MG63 (cell line): ENCODE measurements at regions not wholly inside any gene's neighbourhood (a gene's known extent, or its start where the extent isn't known, plus 50 kb on each side); places are given as distances from the start of the nearest gene placed in this dataset.
A peak's percentile ranks its signal among the peaks of the same experiment; 100 is the strongest.

Experiments used
- DNase-seq: peaks from one replicate; pipeline ENCODE4 v3.0.0-alpha.2; 2020
- H3K27me3 ChIP-seq: fragments of 250-450 bp; sonication (Bioruptor Pico); 2 replicates; pipeline ENCODE4 v1.5.1; 2020; ENCODE audit warnings: mild to moderate bottlenecking, moderate library complexity
- H3K36me3 ChIP-seq: fragments of 250-450 bp; sonication (Bioruptor Pico); 2 replicates; pipeline ENCODE4 v1.5.1; 2020; ENCODE audit warnings: mild to moderate bottlenecking, moderate library complexity
- H3K4me3 ChIP-seq: fragments of 250-450 bp; sonication (Bioruptor Pico); 2 replicates; pipeline ENCODE4 v1.5.1; 2020; ENCODE audit warnings: mild to moderate bottlenecking, moderate library complexity
- H3K9me3 ChIP-seq: fragments of 250-450 bp; sonication (Bioruptor Pico); 2 replicates; pipeline ENCODE4 v1.5.1; 2020; ENCODE audit warnings: mild to moderate bottlenecking, moderate library complexity

GRCh38 chr10:27599546-27599945 lies 95.4 kb downstream of the RAB18 start:
- no peaks in the 10 kb centered on the region for H3K9me3 ChIP-seq
- DNase-seq = no peak
- no peaks in the 10 kb centered on the region for H3K36me3 ChIP-seq
- H3K4me3 ChIP-seq = no peak overlapping the region
- H3K27me3 ChIP-seq = no peaks in the 10 kb centered on the region

DNA sequence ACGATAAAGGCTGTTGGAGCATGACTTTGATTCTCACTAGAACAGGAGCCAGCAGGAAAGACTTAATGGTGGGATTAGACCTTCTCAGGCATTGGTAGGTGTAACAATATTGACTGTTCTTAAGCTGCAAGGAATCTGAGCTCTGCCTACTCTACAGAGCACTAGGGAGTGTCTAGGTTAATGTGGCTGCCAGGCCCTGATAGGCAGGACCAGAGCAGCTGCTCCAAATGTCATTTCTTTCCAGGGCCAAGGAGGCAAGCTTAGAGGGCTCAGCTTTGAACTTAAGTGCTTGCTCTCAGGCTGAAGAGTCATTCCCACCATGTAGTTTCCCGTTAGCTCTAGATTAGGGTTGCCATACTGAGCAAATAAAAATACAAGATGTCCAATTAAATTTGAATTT lies 96.8 kb downstream of the RAB18 start:
- no peak for DNase-seq
- H3K27me3 ChIP-seq = no peaks in the 10 kb centered on the region
- no peak overlapping the region for H3K4me3 ChIP-seq
- H3K36me3 ChIP-seq = no peaks in the 10 kb centered on the region
- H3K9me3 ChIP-seq = no peaks in the 10 kb centered on the region

DNA sequence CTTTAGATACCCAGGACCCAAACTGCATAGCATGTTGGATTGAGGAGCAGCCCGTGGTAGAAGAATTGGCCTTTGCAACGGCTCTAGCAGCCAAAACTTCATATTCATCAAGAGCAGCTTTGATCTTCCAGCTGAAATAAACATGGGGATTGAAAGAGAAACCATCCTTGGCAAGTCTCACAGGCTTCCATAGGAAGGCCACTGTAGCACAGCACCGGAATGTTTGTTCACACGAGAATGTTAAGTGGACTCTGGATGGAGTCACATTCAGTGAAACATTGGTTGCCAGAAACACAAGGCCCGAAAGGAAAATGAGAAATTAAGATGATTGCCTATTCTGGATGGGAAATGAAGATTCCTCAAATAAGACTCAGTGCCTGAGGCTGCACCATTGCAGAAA lies 97.4 kb downstream of the RAB18 start:
- Histone ChIP-seq H3K4me3 (no peak overlapping the region), H3K36me3 (no peaks in the 10 kb centered on the region), H3K27me3 (no peaks in the 10 kb centered on the region), H3K9me3 (no peaks in the 10 kb centered on the region)
- DNase-seq = peak; percentile 21

DNA sequence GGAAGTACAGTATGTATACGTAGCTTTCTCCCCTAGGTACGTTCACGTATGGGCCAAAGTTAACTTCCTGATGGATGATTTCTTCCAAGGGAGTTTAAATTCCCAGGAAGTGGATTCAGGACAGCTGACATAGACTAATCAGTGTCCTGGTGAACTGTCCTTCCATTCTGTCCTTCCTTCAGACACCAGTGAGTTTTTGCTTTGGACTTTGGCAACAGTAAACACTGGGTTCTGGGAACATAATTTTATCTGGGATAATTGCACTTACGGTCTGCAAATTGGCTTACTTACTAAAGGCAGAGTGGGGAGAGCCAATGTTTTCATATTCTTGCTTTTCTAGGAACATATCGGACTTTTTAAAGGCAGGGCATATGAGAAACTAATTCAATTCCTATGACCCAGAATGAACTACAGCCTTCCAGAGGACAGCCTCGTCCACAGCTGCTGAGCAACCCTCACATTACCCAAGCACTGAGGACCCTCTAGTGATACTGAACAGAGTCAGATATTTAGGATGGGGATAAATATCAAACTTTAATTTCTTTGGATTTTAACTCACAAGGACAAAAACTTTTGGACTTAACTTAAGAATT lies 97.9 kb downstream of the RAB18 start:
- no peak overlapping the region for H3K4me3 ChIP-seq
- no peaks in the 10 kb centered on the region for H3K36me3 ChIP-seq
- H3K27me3 ChIP-seq = no peaks in the 10 kb centered on the region
- H3K9me3 ChIP-seq = no peaks in the 10 kb centered on the region
- DNase-seq = no peak

- Histone ChIP-seq H3K36me3 (no peaks in the 10 kb centered on the region), H3K4me3 (no peak overlapping the region), H3K9me3 (no peaks in the 10 kb centered on the region), H3K27me3 (no peaks in the 10 kb centered on the region)
- DNase-seq = no peak
Observed at GRCh38 chr10:27603104-27603503, 99.0 kb downstream of the RAB18 start.

DNA sequence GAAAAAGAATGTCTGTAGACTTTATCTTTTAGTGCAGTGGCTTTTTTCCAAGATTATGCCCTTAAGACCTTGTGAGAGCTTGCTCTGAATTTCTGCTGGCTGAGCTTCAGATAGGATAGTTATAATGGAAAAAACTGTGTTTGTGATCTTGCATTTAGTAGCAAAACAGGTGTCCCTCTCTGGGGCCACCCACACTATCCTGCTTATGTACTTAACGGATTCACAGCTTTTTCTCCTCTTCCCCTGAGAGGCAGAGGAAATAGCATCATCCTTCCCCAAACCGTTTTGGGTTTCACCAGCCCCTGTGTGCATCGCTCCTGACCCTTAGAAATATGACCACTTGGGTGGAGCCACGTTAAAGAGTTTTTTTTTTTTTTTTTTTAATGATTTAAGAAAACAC lies 101.2 kb downstream of the RAB18 start:
- no peak for DNase-seq
- Histone ChIP-seq H3K27me3 (no peaks in the 10 kb centered on the region), H3K36me3 (no peaks in the 10 kb centered on the region), H3K9me3 (no peaks in the 10 kb centered on the region), H3K4me3 (no peak overlapping the region)

- Histone ChIP-seq H3K9me3 (no peaks in the 10 kb centered on the region), H3K4me3 (no peak overlapping the region), H3K27me3 (no peaks in the 10 kb centered on the region), H3K36me3 (no peaks in the 10 kb centered on the region)
- no peak for DNase-seq
Observed at GRCh38 chr10:27607591-27607990, 103.5 kb downstream of the RAB18 start.

GRCh38 chr10:27611236-27611635 lies 107.1 kb downstream of the RAB18 start:
- H3K27me3 ChIP-seq = no peaks in the 10 kb centered on the region
- no peaks in the 10 kb centered on the region for H3K36me3 ChIP-seq
- H3K9me3 ChIP-seq = no peaks in the 10 kb centered on the region
- H3K4me3 ChIP-seq = no peak overlapping the region
- no peak for DNase-seq

GRCh38 chr10:27611744-27612550 lies 107.8 kb downstream of the RAB18 start:
- DNase-seq = no peak
- no peaks in the 10 kb centered on the region for H3K36me3 ChIP-seq
- no peaks in the 10 kb centered on the region for H3K9me3 ChIP-seq
- no peaks in the 10 kb centered on the region for H3K27me3 ChIP-seq
- H3K4me3 ChIP-seq = no peak overlapping the region

- no peaks in the 10 kb centered on the region for H3K9me3 ChIP-seq
- H3K36me3 ChIP-seq = no peaks in the 10 kb centered on the region
- H3K27me3 ChIP-seq = no peaks in the 10 kb centered on the region
- H3K4me3 ChIP-seq = no peak overlapping the region
- no peak for DNase-seq
Observed at GRCh38 chr10:27612551-27613035, 108.5 kb downstream of the RAB18 start.

DNA sequence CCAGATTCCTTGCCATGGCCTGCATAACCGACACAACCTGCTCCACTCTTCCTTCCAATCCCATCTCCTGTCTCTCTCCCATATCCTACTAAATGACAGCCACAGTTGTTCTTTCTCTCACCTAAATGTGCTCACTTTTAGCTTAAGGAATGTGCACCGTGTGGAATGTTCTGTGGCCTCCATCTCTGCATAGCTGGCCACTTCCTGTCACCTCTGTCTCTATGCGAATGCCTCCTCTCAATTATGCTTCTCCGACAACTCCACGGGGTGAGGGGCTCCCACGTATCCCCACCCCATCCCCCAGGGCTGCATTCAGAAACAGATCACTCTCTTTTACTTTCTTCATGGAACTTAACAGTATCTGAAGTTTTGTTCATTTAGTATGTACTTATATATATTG lies 110.7 kb downstream of the RAB18 start:
- no peaks in the 10 kb centered on the region for H3K27me3 ChIP-seq
- H3K4me3 ChIP-seq = no peak overlapping the region
- no peak for DNase-seq
- no peaks in the 10 kb centered on the region for H3K36me3 ChIP-seq
- H3K9me3 ChIP-seq = no peaks in the 10 kb centered on the region

DNA sequence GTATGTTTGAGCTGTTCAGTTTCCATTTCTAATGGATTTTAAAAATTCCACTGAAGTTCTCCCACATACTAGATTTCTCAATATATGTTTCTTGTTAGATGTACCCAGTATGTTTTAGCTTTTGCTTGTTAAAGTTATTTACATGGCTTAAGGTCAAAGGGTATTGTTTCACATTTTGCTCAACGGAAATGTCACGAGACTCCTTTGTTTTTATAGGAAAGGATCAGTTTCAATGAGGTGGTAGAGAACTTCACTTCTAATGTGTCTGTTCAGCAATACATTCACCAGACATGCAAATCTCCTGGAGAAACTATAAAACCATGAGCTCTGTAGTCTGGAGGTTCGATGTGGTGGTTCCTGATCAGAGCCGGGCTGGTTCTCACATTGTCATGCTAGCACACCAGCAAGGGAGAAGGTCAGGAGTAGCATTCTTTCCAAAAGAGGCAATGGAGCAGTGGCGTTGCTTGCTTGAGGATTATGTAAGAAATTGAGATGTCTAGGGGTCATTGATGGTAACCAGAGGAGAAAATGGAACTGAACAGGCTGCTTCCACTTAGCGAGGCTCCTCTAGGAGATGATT lies 114.0 kb downstream of the RAB18 start:
- Histone ChIP-seq H3K36me3 (no peaks in the 10 kb centered on the region), H3K9me3 (no peaks in the 10 kb centered on the region), H3K27me3 (no peaks in the 10 kb centered on the region), H3K4me3 (no peak overlapping the region)
- no peak for DNase-seq

GRCh38 chr10:27618906-27619305 lies 114.8 kb downstream of the RAB18 start:
- H3K36me3 ChIP-seq = no peaks in the 10 kb centered on the region
- no peak overlapping the region for H3K4me3 ChIP-seq
- H3K9me3 ChIP-seq = no peaks in the 10 kb centered on the region
- DNase-seq = no peak
- H3K27me3 ChIP-seq = no peaks in the 10 kb centered on the region

- no peak overlapping the region for H3K4me3 ChIP-seq
- no peaks in the 10 kb centered on the region for H3K9me3 ChIP-seq
- no peaks in the 10 kb centered on the region for H3K36me3 ChIP-seq
- DNase-seq = no peak
- no peaks in the 10 kb centered on the region for H3K27me3 ChIP-seq
Observed at GRCh38 chr10:27619329-27619728, 115.2 kb downstream of the RAB18 start.

- peak; percentile 31 for DNase-seq
Observed at GRCh38 chr10:27620430-27621397, 116.6 kb downstream of the RAB18 start.

GRCh38 chr10:27621461-27621860 lies 117.4 kb downstream of the RAB18 start:
- Histone ChIP-seq H3K9me3 (no peaks in the 10 kb centered on the region), H3K36me3 (no peaks in the 10 kb centered on the region), H3K4me3 (no peak overlapping the region), H3K27me3 (no peaks in the 10 kb centered on the region)
- no peak for DNase-seq

More at GRCh38 chr10:27620430-27621397, 116.6 kb downstream of the RAB18 start:
- Histone ChIP-seq H3K9me3 (no peaks in the 10 kb centered on the region), H3K4me3 (no peak overlapping the region), H3K36me3 (no peaks in the 10 kb centered on the region), H3K27me3 (no peaks in the 10 kb centered on the region)

GRCh38 chr10:27622596-27622995 lies 118.5 kb downstream of the RAB18 start:
- H3K27me3 ChIP-seq = no peaks in the 10 kb centered on the region
- no peaks in the 10 kb centered on the region for H3K9me3 ChIP-seq
- H3K36me3 ChIP-seq = no peaks in the 10 kb centered on the region
- no peak for DNase-seq
- H3K4me3 ChIP-seq = no peak overlapping the region
